H9 (cell line): ENCODE measurements at regions not wholly inside any gene's neighbourhood (a gene's known extent, or its start where the extent isn't known, plus 50 kb on each side); places are given as distances from the start of the nearest gene placed in this dataset.

ENCODE experiments used
- DNase-seq: peaks from one replicate; pipeline ENCODE4 v3.0.0-alpha.2; 2017
- H2AFZ ChIP-seq: one replicate; pipeline ENCODE4 v1.6.1; 2013; ENCODE audit warnings: mild to moderate bottlenecking, low read length, control low read depth, moderate library complexity
- H2AK5ac ChIP-seq: 2 replicates; pipeline ENCODE4 v1.6.1; 2013; ENCODE audit warnings: low read length, control low read depth, mixed read lengths; ENCODE audit not compliant: insufficient read length
- H2BK120ac ChIP-seq: one replicate; pipeline ENCODE4 v1.6.1; 2013; ENCODE audit warnings: low read depth, mild to moderate bottlenecking, low read length, control low read depth, inconsistent platforms; ENCODE audit not compliant: poor library complexity, severe bottlenecking
- H2BK12ac ChIP-seq: 2 replicates; pipeline ENCODE4 v1.6.1; 2013; ENCODE audit warnings: low read length, control low read depth, mixed read lengths, low read depth; ENCODE audit not compliant: insufficient read length
- H2BK15ac ChIP-seq: 2 replicates; pipeline ENCODE4 v1.6.1; 2013; ENCODE audit warnings: low read depth, low read length, control low read depth
- H2BK20ac ChIP-seq: one replicate; pipeline ENCODE4 v1.6.1; 2013; ENCODE audit warnings: low read depth, mild to moderate bottlenecking, low read length, control low read depth, inconsistent platforms; ENCODE audit not compliant: poor library complexity, severe bottlenecking
- H2BK5ac ChIP-seq: 2 replicates; pipeline ENCODE4 v1.6.1; 2013; ENCODE audit warnings: low read length, control low read depth, mixed read lengths; ENCODE audit not compliant: insufficient read length
- H3K14ac ChIP-seq: 2 replicates; pipeline ENCODE4 v1.6.1; 2013; ENCODE audit warnings: low read length, control low read depth; ENCODE audit not compliant: insufficient read depth
- H3K18ac ChIP-seq: 2 replicates; pipeline ENCODE4 v1.6.1; 2013; ENCODE audit warnings: low read depth, mild to moderate bottlenecking, mixed read lengths, low read length, control low read depth; ENCODE audit not compliant: insufficient read length
- H3K23ac ChIP-seq: 2 replicates; pipeline ENCODE4 v1.6.1; 2013; ENCODE audit warnings: low read length, control low read depth, mixed read lengths, low read depth; ENCODE audit not compliant: insufficient read length
- H3K23me2 ChIP-seq: 2 replicates; pipeline ENCODE4 v1.6.1; 2013; ENCODE audit warnings: low read depth, mild to moderate bottlenecking, mixed read lengths, low read length, control low read depth; ENCODE audit not compliant: insufficient read length, poor library complexity, severe bottlenecking
- H3K27ac ChIP-seq: 2 replicates; pipeline ENCODE4 v1.5.1; 2013; ENCODE audit warnings: low read length, control low read depth, mixed read lengths, low read depth; ENCODE audit not compliant: insufficient read length
- H3K27me3 ChIP-seq: 2 replicates; pipeline ENCODE4 v1.6.1; 2013; ENCODE audit warnings: low read length, control low read depth, inconsistent platforms; ENCODE audit not compliant: insufficient read depth
- H3K4ac ChIP-seq: 2 replicates; pipeline ENCODE4 v1.6.1; 2013; ENCODE audit warnings: low read depth, mild to moderate bottlenecking, control low read depth, inconsistent platforms, low read length, moderate library complexity
- H3K4me1 ChIP-seq: 2 replicates; pipeline ENCODE4 v1.6.1; 2013; ENCODE audit warnings: low read length, control low read depth, inconsistent platforms; ENCODE audit not compliant: insufficient read depth
- H3K4me2 ChIP-seq: 2 replicates; pipeline ENCODE4 v1.6.1; 2013; ENCODE audit warnings: low read length, control low read depth, mixed read lengths; ENCODE audit not compliant: insufficient read length, insufficient read depth
- H3K56ac ChIP-seq: 2 replicates; pipeline ENCODE4 v1.6.1; 2013; ENCODE audit warnings: low read depth, mild to moderate bottlenecking, mixed read lengths, low read length, control low read depth; ENCODE audit not compliant: insufficient read length
- H3K79me1 ChIP-seq: 2 replicates; pipeline ENCODE4 v1.6.1; 2013; ENCODE audit warnings: low read depth, mild to moderate bottlenecking, moderate library complexity, low read length, control low read depth, inconsistent platforms; ENCODE audit not compliant: insufficient read depth, poor library complexity, severe bottlenecking
- H3K79me2 ChIP-seq: 2 replicates; pipeline ENCODE4 v1.6.1; 2013; ENCODE audit warnings: low read length, control low read depth, inconsistent platforms; ENCODE audit not compliant: insufficient read depth
- H3K9ac ChIP-seq: 2 replicates; pipeline ENCODE4 v1.6.1; 2013; ENCODE audit warnings: low read length, control low read depth, mixed read lengths; ENCODE audit not compliant: insufficient read length; ENCODE audit errors: extremely low read depth
- H3K9me3 ChIP-seq: one replicate; pipeline ENCODE4 v1.6.1; 2013; ENCODE audit warnings: low read depth, low read length, inconsistent platforms; ENCODE audit not compliant: control insufficient read depth
- H3T11ph ChIP-seq: one replicate; pipeline ENCODE4 v1.6.1; 2013; ENCODE audit warnings: mild to moderate bottlenecking, low read length, control low read depth, inconsistent platforms
- H4K20me1 ChIP-seq: one replicate; pipeline ENCODE4 v1.6.1; 2013; ENCODE audit not compliant: control insufficient read depth, insufficient read length, insufficient read depth
- H4K5ac ChIP-seq: 2 replicates; pipeline ENCODE4 v1.6.1; 2013; ENCODE audit warnings: low read depth, mild to moderate bottlenecking, mixed read lengths, low read length, control low read depth; ENCODE audit not compliant: insufficient read length
- H4K8ac ChIP-seq: replicated peaks from 2 replicates; pipeline ENCODE4 v1.6.1; 2013; ENCODE audit warnings: low read length, control low read depth, mixed read lengths, low read depth; ENCODE audit not compliant: insufficient read length
- H4K91ac ChIP-seq: 2 replicates; pipeline ENCODE4 v1.6.1; 2013; ENCODE audit warnings: low read depth, mild to moderate bottlenecking, moderate library complexity, mixed read lengths, low read length, control low read depth; ENCODE audit not compliant: insufficient read length
- H3K27ac Mint-ChIP-seq, 3 experiments: 2 replicates in 2 of 3; 3 replicates in 1 of 3; pipeline ENCODE4 v1.8.0; 2020 to 2021; ENCODE audit warnings: mixed read lengths in 3 of 3, mild to moderate bottlenecking in 1 of 3, moderate library complexity in 1 of 3
- H3K27me3 Mint-ChIP-seq: 2 replicates; pipeline ENCODE4 v1.8.0; 2021; ENCODE audit warnings: low read depth, mild to moderate bottlenecking, moderate library complexity, mixed read lengths
- H3K36me3 Mint-ChIP-seq, 3 experiments: 2 replicates in 2 of 3; 3 replicates in 1 of 3; pipeline ENCODE4 v1.8.0; 2020 to 2021; ENCODE audit warnings: low read depth in 3 of 3, mixed read lengths in 3 of 3; ENCODE audit not compliant: insufficient read depth in 1 of 3
- H3K4me1 Mint-ChIP-seq, 2 experiments: 2 replicates each; pipeline ENCODE4 v1.8.0; 2020; ENCODE audit warnings: mixed read lengths in 2 of 2
- H3K4me3 Mint-ChIP-seq, 2 experiments: 2 replicates in 1 of 2; 3 replicates in 1 of 2; pipeline ENCODE4 v1.8.0; 2020 to 2021; ENCODE audit warnings: mild to moderate bottlenecking in 2 of 2, mixed read lengths in 2 of 2, moderate library complexity in 1 of 2
- H3K9me3 Mint-ChIP-seq, 2 experiments: 2 replicates in 1 of 2; 3 replicates in 1 of 2; pipeline ENCODE4 v1.8.0; 2020; ENCODE audit warnings: mild to moderate bottlenecking in 2 of 2, mixed read lengths in 2 of 2, moderate library complexity in 1 of 2
- WGBS: extraction: QIAGEN DNeasy Blood & Tissue Kit; methylation state at CpG from one replicate; pipeline ENCODE4 v1.1.7; 2013; ENCODE audit warnings: missing lambda C conversion rate, low lambda C conversion rate, mixed read lengths; ENCODE audit not compliant: insufficient read length; ENCODE audit errors: extremely low coverage; 5-methylcytosine and 5-hydroxymethylcytosine counted together
- TF ChIP-seq, protein P1 (sequence below): fragments of 200-600 bp; sonication (generic); conservative IDR thresholded peaks from 3 replicates; pipeline ENCODE4 v1.8.0; 2021; ENCODE audit warnings: antibody characterized with exemption, mild to moderate bottlenecking

DNA sequence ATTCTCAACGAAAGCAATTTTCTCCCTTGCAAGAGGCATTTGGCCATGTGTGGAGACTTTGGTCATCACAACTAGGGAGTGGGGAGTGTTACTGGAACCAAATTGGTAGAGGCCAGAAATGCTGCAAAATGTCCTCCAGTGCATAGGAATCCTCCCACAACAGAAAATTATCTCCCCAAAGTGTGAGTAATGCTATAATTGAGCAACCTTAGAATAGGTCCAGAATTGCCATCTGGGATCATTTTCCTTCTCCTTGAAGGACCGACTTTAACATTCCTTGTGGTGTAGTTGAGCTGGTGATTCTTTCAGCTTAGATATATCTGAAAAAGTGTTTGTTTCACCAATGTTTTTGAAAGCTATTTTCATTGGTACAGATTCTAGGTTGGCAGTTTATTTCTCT, 111.2 kb upstream of the SMIM21 start:
- H3K27me3 Mint-ChIP-seq, result no peaks in the 10 kb centered on the region
- no peak overlapping the region for H3K27ac Mint-ChIP-seq
- H3K9me3 ChIP-seq, result no peaks in the 10 kb centered on the region

More for the DNA sequence above, 111.2 kb upstream of the SMIM21 start:
- Mint-ChIP-seq H3K4me3 (no peak overlapping the region), H3K4me1 (no peaks in the 10 kb centered on the region), H3K9me3 (no peaks in the 10 kb centered on the region), H3K36me3 (no peaks in the 10 kb centered on the region)
- Histone ChIP-seq H2BK20ac (no peak overlapping the region), H3K4ac (no peak overlapping the region), H3K14ac (no peak overlapping the region), H3K23me2 (no peaks in the 10 kb centered on the region), H2BK5ac (no peak overlapping the region), H2BK12ac (no peak overlapping the region), H2AFZ (no peak overlapping the region), H3T11ph (no peak overlapping the region), H4K5ac (no peak overlapping the region), H3K27me3 (no peaks in the 10 kb centered on the region), H4K91ac (no peak overlapping the region), H3K79me1 (no peaks in the 10 kb centered on the region), H3K23ac (no peak overlapping the region), H3K79me2 (no peaks in the 10 kb centered on the region), H3K56ac (no peak overlapping the region), H4K8ac (no peak overlapping the region), H2BK120ac (no peak overlapping the region), H3K4me2 (no peak overlapping the region), H3K9ac (no peak overlapping the region), H2BK15ac (no peak overlapping the region), H3K4me1 (no peaks in the 10 kb centered on the region), H3K27ac (no peak overlapping the region), H2AK5ac (no peak overlapping the region), H4K20me1 (no peaks in the 10 kb centered on the region), H3K18ac (no peak overlapping the region)
- TF ChIP-seq, protein P1, sequence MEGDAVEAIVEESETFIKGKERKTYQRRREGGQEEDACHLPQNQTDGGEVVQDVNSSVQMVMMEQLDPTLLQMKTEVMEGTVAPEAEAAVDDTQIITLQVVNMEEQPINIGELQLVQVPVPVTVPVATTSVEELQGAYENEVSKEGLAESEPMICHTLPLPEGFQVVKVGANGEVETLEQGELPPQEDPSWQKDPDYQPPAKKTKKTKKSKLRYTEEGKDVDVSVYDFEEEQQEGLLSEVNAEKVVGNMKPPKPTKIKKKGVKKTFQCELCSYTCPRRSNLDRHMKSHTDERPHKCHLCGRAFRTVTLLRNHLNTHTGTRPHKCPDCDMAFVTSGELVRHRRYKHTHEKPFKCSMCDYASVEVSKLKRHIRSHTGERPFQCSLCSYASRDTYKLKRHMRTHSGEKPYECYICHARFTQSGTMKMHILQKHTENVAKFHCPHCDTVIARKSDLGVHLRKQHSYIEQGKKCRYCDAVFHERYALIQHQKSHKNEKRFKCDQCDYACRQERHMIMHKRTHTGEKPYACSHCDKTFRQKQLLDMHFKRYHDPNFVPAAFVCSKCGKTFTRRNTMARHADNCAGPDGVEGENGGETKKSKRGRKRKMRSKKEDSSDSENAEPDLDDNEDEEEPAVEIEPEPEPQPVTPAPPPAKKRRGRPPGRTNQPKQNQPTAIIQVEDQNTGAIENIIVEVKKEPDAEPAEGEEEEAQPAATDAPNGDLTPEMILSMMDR, result no peak
- DNase-seq, result no peak
- WGBS, result no CpG with 5 or more reads among the region's 2 CpGs
